Smooth muscle cell (in vitro differentiated cells): ENCODE measurements at regions not wholly inside any gene's neighbourhood (a gene's known extent, or its start where the extent isn't known, plus 50 kb on each side); places are given as distances from the start of the nearest gene placed in this dataset.

ENCODE experiments used
- DNase-seq: peaks from one replicate; lab custom pipeline; 2025; ENCODE audit not compliant: unreplicated experiment; lab: John Stamatoyannopoulos, UW
- H2AFZ ChIP-seq: fragments of 200-600 bp; sonication (generic); 2 replicates; pipeline ENCODE4 v1.6.0; 2016; ENCODE audit warnings: antibody characterized with exemption, low read depth, mild to moderate bottlenecking
- H3F3A ChIP-seq: fragments of 200-600 bp; sonication (generic); 2 replicates; pipeline ENCODE4 v1.6.0; 2017; ENCODE audit warnings: antibody characterized with exemption, low read depth
- H3K27ac ChIP-seq: fragments of 200-600 bp; sonication (generic); 2 replicates; pipeline ENCODE4 v1.5.1; 2016; ENCODE audit warnings: low read depth, mild to moderate bottlenecking
- H3K27me3 ChIP-seq: fragments of 200-600 bp; sonication (generic); 2 replicates; pipeline ENCODE4 v1.6.1; 2016; ENCODE audit warnings: low read depth, mild to moderate bottlenecking
- H3K36me3 ChIP-seq: fragments of 200-600 bp; sonication (generic); 2 replicates; pipeline ENCODE4 v1.5.1; 2016; ENCODE audit warnings: low read depth
- H3K4me1 ChIP-seq: fragments of 200-600 bp; sonication (generic); 2 replicates; pipeline ENCODE4 v1.5.1; 2016; ENCODE audit warnings: low read depth
- H3K4me2 ChIP-seq: fragments of 200-600 bp; sonication (generic); 2 replicates; pipeline ENCODE4 v1.6.0; 2016; ENCODE audit warnings: mild to moderate bottlenecking
- H3K4me3 ChIP-seq: fragments of 200-600 bp; sonication (generic); 2 replicates; pipeline ENCODE4 v1.5.1; 2016; ENCODE audit warnings: mild to moderate bottlenecking
- H3K79me2 ChIP-seq: fragments of 200-600 bp; sonication (generic); 2 replicates; pipeline ENCODE4 v1.6.0; 2016; ENCODE audit warnings: low read depth, mild to moderate bottlenecking
- H3K9ac ChIP-seq: fragments of 200-600 bp; sonication (generic); 2 replicates; pipeline ENCODE4 v1.6.0; 2016; ENCODE audit warnings: low read depth
- H3K9me3 ChIP-seq: fragments of 200-600 bp; sonication (generic); replicated peaks from 2 replicates; pipeline ENCODE4 v1.5.1; 2016; ENCODE audit warnings: low read depth
- H4K20me1 ChIP-seq: fragments of 200-600 bp; sonication (generic); 2 replicates; pipeline ENCODE4 v1.6.0; 2016; ENCODE audit warnings: low read depth
- WGBS: methylation state at CpG from one replicate; pipeline ENCODE4 v1.1.7; 2016; ENCODE audit warnings: low lambda C conversion rate; 5-methylcytosine and 5-hydroxymethylcytosine counted together
- TF ChIP-seq, protein P1 (sequence below): fragments of 200-600 bp; sonication (generic); IDR thresholded peaks from 2 replicates; pipeline ENCODE4 v1.5.1; 2017; ENCODE audit warnings: borderline replicate concordance, mild to moderate bottlenecking, antibody characterized with exemption; ENCODE audit not compliant: insufficient read depth, poor library complexity, severe bottlenecking

DNA sequence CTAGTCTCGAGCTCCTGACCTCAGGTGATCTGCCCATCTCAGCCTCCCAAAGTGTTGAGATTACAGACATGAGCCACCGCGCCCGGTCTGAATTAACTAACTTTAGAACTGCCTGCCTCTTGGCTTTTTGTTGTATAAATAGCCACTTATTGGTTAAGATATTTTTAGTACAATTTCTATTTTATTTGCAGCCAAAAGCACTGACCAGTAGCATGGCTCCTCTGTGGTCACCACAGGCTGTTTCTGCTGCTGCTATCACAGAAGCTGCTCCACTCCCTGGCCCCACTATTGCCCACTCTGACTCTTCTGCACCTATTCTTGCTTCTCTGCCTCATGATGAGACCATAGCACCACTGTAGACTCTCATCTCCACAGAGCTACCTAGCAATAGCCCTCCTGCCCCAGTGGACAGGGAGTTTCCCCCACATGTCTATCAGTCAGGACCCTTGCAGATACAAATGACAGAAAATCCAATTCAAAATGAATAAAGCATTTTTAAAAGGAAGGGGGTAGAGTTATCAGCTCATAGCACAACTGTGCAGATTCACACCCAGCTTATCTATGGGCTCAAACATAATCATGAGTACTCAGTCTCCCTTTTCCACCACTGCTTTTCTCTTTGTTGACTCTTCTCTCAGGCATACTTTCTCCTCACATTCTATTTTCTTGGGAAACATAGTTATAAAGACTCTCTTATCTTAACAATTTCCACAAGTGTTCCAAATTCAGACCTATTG, 151.8 kb upstream of the EPB41L4A start:
- H3K79me2 ChIP-seq, result no peaks in the 10 kb centered on the region
- no peaks in the 10 kb centered on the region for H3F3A ChIP-seq
- H3K27ac ChIP-seq, result no peak overlapping the region
- H3K4me1 ChIP-seq, result no peaks in the 10 kb centered on the region
- no peaks in the 10 kb centered on the region for H3K36me3 ChIP-seq
- H3K4me3 ChIP-seq, result no peak overlapping the region
- WGBS, result 97% methylated on average over 4 of the region's 4 CpGs
- no peaks in the 10 kb centered on the region for H3K9me3 ChIP-seq
- TF ChIP-seq, protein P1, sequence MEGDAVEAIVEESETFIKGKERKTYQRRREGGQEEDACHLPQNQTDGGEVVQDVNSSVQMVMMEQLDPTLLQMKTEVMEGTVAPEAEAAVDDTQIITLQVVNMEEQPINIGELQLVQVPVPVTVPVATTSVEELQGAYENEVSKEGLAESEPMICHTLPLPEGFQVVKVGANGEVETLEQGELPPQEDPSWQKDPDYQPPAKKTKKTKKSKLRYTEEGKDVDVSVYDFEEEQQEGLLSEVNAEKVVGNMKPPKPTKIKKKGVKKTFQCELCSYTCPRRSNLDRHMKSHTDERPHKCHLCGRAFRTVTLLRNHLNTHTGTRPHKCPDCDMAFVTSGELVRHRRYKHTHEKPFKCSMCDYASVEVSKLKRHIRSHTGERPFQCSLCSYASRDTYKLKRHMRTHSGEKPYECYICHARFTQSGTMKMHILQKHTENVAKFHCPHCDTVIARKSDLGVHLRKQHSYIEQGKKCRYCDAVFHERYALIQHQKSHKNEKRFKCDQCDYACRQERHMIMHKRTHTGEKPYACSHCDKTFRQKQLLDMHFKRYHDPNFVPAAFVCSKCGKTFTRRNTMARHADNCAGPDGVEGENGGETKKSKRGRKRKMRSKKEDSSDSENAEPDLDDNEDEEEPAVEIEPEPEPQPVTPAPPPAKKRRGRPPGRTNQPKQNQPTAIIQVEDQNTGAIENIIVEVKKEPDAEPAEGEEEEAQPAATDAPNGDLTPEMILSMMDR, result no peak
- no peak for DNase-seq
- H3K9ac ChIP-seq, result no peak overlapping the region
- no peak overlapping the region for H3K4me2 ChIP-seq
- H4K20me1 ChIP-seq, result no peaks in the 10 kb centered on the region
- H3K27me3 ChIP-seq, result no peaks in the 10 kb centered on the region
- H2AFZ ChIP-seq, result no peak overlapping the region

DNA sequence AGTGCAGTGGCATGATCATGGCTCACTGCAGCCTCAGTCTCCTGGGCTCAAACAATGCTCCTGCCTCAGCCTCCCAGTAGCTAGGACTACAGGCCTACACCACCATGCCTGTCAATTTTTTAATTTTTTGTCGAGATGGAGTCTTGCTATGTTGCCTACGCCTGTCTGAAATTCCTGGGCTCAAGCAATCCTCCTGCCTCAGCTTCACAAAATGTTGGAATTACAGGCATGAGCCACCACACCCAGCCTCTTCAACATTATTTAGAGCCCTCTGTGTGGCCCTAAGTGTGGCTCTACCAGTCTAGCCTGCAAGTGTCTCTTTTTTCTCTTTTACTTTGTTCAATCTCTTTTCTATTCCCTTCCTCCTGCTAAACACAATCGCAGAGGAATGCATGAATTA, 154.4 kb upstream of the EPB41L4A start:
- H3K27me3 ChIP-seq, result no peaks in the 10 kb centered on the region
- H3K9ac ChIP-seq, result no peak overlapping the region
- no peak overlapping the region for H3K4me2 ChIP-seq
- no peak overlapping the region for H2AFZ ChIP-seq
- WGBS, result 87% methylated on average over 3 of the region's 3 CpGs
- no peaks in the 10 kb centered on the region for H3K9me3 ChIP-seq
- no peaks in the 10 kb centered on the region for H3K36me3 ChIP-seq
- H3F3A ChIP-seq, result no peaks in the 10 kb centered on the region
- no peak overlapping the region for H3K4me3 ChIP-seq
- DNase-seq, result no peak
- TF ChIP-seq, protein P1, result no peak
- no peaks in the 10 kb centered on the region for H3K4me1 ChIP-seq
- no peak overlapping the region for H3K27ac ChIP-seq
- no peaks in the 10 kb centered on the region for H4K20me1 ChIP-seq
- no peaks in the 10 kb centered on the region for H3K79me2 ChIP-seq

DNA sequence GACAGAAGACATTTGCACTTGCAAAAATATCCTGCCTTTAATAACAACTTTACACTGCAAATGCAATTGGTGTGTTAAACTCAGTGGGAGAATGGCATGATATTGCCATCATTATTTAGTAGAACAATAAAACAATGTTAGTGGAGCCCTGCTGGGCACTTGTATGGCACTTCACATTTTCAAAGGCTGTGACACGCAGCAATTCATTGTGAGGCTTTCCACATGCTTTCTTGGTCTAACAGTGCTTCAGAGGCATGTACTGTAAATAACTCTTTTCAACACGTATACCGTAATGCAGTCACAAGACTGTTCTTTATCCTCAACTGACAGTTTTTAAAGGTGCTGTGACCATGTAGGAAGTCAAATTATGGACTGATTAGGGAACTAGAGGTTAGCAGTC, 155.5 kb upstream of the EPB41L4A start:
- Histone ChIP-seq H3K9ac (no peak overlapping the region), H4K20me1 (no peaks in the 10 kb centered on the region), H3K4me2 (no peak overlapping the region), H3K4me3 (no peak overlapping the region), H3K27ac (no peak overlapping the region), H3K9me3 (no peaks in the 10 kb centered on the region), H3K36me3 (no peaks in the 10 kb centered on the region), H3K79me2 (no peaks in the 10 kb centered on the region), H3K27me3 (no peaks in the 10 kb centered on the region), H2AFZ (no peak overlapping the region), H3F3A (no peaks in the 10 kb centered on the region), H3K4me1 (no peaks in the 10 kb centered on the region)
- TF ChIP-seq, protein P1, result no peak
- 76% methylated on average over 3 of the region's 3 CpGs for WGBS
- DNase-seq, result no peak
